Thymus (tissue), 11 donors: ENCODE measurements at regions not wholly inside any gene's neighbourhood (a gene's known extent, or its start where the extent isn't known, plus 50 kb on each side); places are given as distances from the start of the nearest gene placed in this dataset.

Experiments
- DNase-seq, 9 donors: peaks; one replicate each; pipeline ENCODE4 v3.0.0-alpha.2; 2013; ENCODE audit warnings: low spot score in 9 of 9, low read depth in 6 of 9, missing footprints in 1 of 9
- H3K27ac ChIP-seq, 2 donors: one replicate each; pipeline ENCODE4 v1.5.1; 2013; ENCODE audit warnings: control low read depth in 1 of 2, low read depth in 1 of 2, low read length in 1 of 2, mild to moderate bottlenecking in 1 of 2, moderate library complexity in 1 of 2
- H3K27me3 ChIP-seq, 2 donors: one replicate each; pipeline ENCODE4 v1.5.1; 2013; ENCODE audit warnings: low read length in 1 of 2; ENCODE audit not compliant: control insufficient read depth in 2 of 2, insufficient read depth in 1 of 2
- H3K36me3 ChIP-seq, 2 donors: one replicate each; pipeline ENCODE4 v1.5.1; 2013; ENCODE audit warnings: low read length in 1 of 2, mild to moderate bottlenecking in 1 of 2, moderate library complexity in 1 of 2; ENCODE audit not compliant: control insufficient read depth in 2 of 2, insufficient read depth in 2 of 2
- H3K4me1 ChIP-seq, 2 donors: one replicate each; pipeline ENCODE4 v1.5.1; 2013; ENCODE audit warnings: low read length in 2 of 2; ENCODE audit not compliant: control insufficient read depth in 2 of 2, insufficient read depth in 2 of 2
- H3K4me3 ChIP-seq, 2 donors: one replicate each; pipeline ENCODE4 v1.5.1; 2013; ENCODE audit warnings: low read length in 2 of 2, control low read depth in 1 of 2, mild to moderate bottlenecking in 1 of 2
- H3K9me3 ChIP-seq, 2 donors: one replicate each; pipeline ENCODE4 v1.5.1; 2013; ENCODE audit warnings: low read length in 1 of 2, mild to moderate bottlenecking in 1 of 2; ENCODE audit not compliant: control insufficient read depth in 2 of 2, insufficient read depth in 1 of 2
- WGBS: extraction: QIAGEN DNeasy Blood & Tissue Kit; methylation state at CpG from one replicate; pipeline ENCODE4 v1.1.7; 2013; 5-methylcytosine and 5-hydroxymethylcytosine counted together
- donor health status: healthy.

GRCh38 chr4:180153587-180153986 lies 2089.6 kb upstream of the TENM3 start:
- no peaks in the 10 kb centered on the region for H3K27me3 ChIP-seq
- H3K9me3 ChIP-seq, result no peaks in the 10 kb centered on the region
- no peak for DNase-seq
- H3K4me3 ChIP-seq, result no peak overlapping the region
- H3K4me1 ChIP-seq, result no peaks in the 10 kb centered on the region
- no peak overlapping the region for H3K27ac ChIP-seq
- WGBS, result 95% methylated on average over 5 of the region's 5 CpGs
- H3K36me3 ChIP-seq, result no peaks in the 10 kb centered on the region

- H3K9me3 ChIP-seq, result no peaks in the 10 kb centered on the region
- no peak overlapping the region for H3K4me3 ChIP-seq
- H3K36me3 ChIP-seq, result no peaks in the 10 kb centered on the region
- no peak for DNase-seq
- no peak overlapping the region for H3K27ac ChIP-seq
- no peaks in the 10 kb centered on the region for H3K4me1 ChIP-seq
- WGBS, result 95% methylated on average over 1 of the region's 1 CpG
- H3K27me3 ChIP-seq, result no peaks in the 10 kb centered on the region
Measured at GRCh38 chr4:180156684-180157083, 2086.5 kb upstream of the TENM3 start.

- no peak for DNase-seq
- no peak overlapping the region for H3K4me3 ChIP-seq
- 94% methylated on average over 8 of the region's 8 CpGs for WGBS
- no peaks in the 10 kb centered on the region for H3K4me1 ChIP-seq
- H3K9me3 ChIP-seq, result no peaks in the 10 kb centered on the region
- no peaks in the 10 kb centered on the region for H3K36me3 ChIP-seq
- H3K27ac ChIP-seq, result no peak overlapping the region
- H3K27me3 ChIP-seq, result no peaks in the 10 kb centered on the region
Measured at GRCh38 chr4:180160195-180160983, 2082.8 kb upstream of the TENM3 start.

DNA sequence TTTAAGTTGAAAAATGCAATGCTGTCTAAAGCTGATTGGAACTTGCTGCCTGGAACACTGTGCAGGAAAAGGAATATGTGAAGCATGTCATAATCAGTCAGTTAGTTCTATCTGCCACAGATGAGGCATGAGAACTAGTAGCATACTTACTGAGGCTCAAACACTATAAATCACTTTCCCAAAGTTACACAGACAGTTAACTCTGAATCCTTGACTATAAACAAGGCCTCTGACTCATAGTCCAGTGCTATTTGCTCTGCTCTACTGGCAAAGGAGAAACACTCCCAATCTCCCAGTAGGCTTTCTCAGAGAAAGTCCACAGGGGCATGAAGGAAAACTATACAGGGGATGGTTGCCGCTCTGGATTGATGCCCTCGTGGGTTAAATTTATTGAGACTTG lies 2078.4 kb upstream of the TENM3 start:
- no peak overlapping the region for H3K4me3 ChIP-seq
- no peaks in the 10 kb centered on the region for H3K36me3 ChIP-seq
- WGBS, result 97% methylated on average over 2 of the region's 2 CpGs
- no peaks in the 10 kb centered on the region for H3K4me1 ChIP-seq
- no peak overlapping the region for H3K27ac ChIP-seq
- DNase-seq, result no peak
- no peaks in the 10 kb centered on the region for H3K9me3 ChIP-seq
- no peaks in the 10 kb centered on the region for H3K27me3 ChIP-seq

GRCh38 chr4:180169394-180169793 lies 2073.8 kb upstream of the TENM3 start:
- Histone ChIP-seq H3K4me1 (no peaks in the 10 kb centered on the region), H3K27me3 (no peaks in the 10 kb centered on the region), H3K4me3 (no peak overlapping the region), H3K9me3 (no peaks in the 10 kb centered on the region), H3K27ac (no peak overlapping the region), H3K36me3 (no peaks in the 10 kb centered on the region)
- WGBS, result 47% methylated on average over 3 of the region's 3 CpGs
- DNase-seq, result no peak

DNA sequence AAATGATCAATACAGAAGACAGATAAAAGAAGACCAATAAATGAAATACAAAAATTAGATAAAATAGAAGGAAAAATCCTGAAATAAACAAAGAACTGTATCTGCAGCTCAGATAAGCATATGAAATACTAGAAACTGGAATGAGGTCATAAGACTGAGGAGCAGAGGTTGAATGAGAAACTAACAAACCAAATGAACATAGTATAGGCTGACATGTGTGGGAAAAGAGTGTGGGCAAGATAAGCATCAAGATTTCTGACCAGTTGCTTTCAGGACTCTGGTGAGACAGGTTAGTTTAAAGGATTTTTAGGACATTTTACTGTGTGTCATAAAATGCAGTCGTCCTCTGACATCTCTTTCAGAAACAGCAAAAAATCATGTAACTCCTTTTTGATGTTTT lies 2073.2 kb upstream of the TENM3 start:
- Histone ChIP-seq H3K36me3 (no peaks in the 10 kb centered on the region), H3K9me3 (no peaks in the 10 kb centered on the region), H3K4me3 (no peak overlapping the region), H3K4me1 (no peaks in the 10 kb centered on the region), H3K27ac (no peak overlapping the region), H3K27me3 (no peaks in the 10 kb centered on the region)
- 81% methylated on average over 1 of the region's 1 CpG for WGBS
- DNase-seq, result no peak

GRCh38 chr4:180179146-180179545 lies 2064.1 kb upstream of the TENM3 start:
- H3K36me3 ChIP-seq, result no peaks in the 10 kb centered on the region
- no peaks in the 10 kb centered on the region for H3K9me3 ChIP-seq
- H3K4me3 ChIP-seq, result no peak overlapping the region
- no peak overlapping the region for H3K27ac ChIP-seq
- no peaks in the 10 kb centered on the region for H3K27me3 ChIP-seq
- no peaks in the 10 kb centered on the region for H3K4me1 ChIP-seq
- DNase-seq, result no peak
- 70% methylated on average over 1 of the region's 1 CpG for WGBS

- Histone ChIP-seq H3K27ac (no peak overlapping the region), H3K4me3 (no peak overlapping the region), H3K27me3 (no peaks in the 10 kb centered on the region), H3K4me1 (no peaks in the 10 kb centered on the region), H3K9me3 (no peaks in the 10 kb centered on the region), H3K36me3 (no peaks in the 10 kb centered on the region)
- 94% methylated on average over 1 of the region's 1 CpG for WGBS
- DNase-seq, result no peak
Measured at GRCh38 chr4:180189666-180190065, 2053.5 kb upstream of the TENM3 start.

- H3K36me3 ChIP-seq, result no peaks in the 10 kb centered on the region
- WGBS, result 79% methylated on average over 2 of the region's 2 CpGs
- no peak overlapping the region for H3K4me3 ChIP-seq
- DNase-seq, result no peak
- H3K27me3 ChIP-seq, result no peaks in the 10 kb centered on the region
- no peaks in the 10 kb centered on the region for H3K4me1 ChIP-seq
- no peak overlapping the region for H3K27ac ChIP-seq
- no peaks in the 10 kb centered on the region for H3K9me3 ChIP-seq
Measured at GRCh38 chr4:180190382-180190781, 2052.8 kb upstream of the TENM3 start.
